ENCODE measurements at regions not wholly inside any gene's neighbourhood (a gene's known extent, or its start where the extent isn't known, plus 50 kb on each side); places are given as distances from the start of the nearest gene placed in this dataset.

- DNase-seq = no peak
Observed at GRCh38 chr12:42701084-42701483, 111.5 kb upstream of the PRICKLE1 start.

DNA sequence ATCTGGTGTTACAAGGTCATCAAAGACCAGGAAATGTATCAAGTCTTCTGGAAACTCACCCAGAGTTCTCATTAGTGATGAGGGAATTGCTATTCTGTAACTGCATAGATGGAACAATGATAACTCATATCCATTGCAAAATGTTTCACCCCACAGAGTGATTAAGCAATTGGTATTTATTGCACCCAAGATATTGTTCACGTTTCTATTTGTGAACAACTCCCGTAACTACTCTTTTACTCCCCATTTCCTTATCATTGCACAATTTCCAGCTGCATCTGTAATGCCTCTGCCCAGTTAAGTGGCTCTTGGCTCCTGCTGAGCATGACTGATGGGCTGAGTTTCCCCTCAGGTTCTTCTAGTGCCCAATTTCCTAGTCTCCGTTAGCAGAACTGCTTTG, 108.7 kb upstream of the PRICKLE1 start:
- DNase-seq = no peak

- no peak for DNase-seq
Observed at GRCh38 chr12:42696406-42697149, 107.0 kb upstream of the PRICKLE1 start.

DNA sequence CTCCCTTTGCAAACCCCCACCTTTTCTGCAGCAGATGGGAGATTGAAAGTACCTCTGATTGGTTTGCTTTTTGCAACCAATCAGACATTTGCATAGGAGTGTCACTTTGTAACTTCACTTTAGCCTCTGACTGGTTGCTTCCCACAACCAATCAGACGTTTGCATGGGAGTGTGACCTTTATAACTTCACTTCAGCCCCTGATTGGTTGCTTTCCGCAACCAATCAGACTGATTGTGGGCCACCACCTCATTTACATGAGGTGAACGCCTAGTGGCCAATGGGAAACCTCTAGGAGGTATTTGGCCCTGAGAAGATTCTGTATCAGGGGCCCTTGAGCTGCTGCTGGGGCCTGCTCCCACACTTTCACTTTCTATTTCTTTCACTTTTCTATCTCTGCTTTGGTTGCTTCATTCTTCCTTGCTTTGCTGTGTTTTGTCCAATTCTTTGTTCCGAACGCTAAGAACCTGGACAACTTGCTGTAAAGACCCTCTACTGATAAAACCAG, 106.0 kb upstream of the PRICKLE1 start:
- DNase-seq = no peak

- DNase-seq = no peak
Observed at GRCh38 chr12:42692749-42693148, 103.2 kb upstream of the PRICKLE1 start.

DNA sequence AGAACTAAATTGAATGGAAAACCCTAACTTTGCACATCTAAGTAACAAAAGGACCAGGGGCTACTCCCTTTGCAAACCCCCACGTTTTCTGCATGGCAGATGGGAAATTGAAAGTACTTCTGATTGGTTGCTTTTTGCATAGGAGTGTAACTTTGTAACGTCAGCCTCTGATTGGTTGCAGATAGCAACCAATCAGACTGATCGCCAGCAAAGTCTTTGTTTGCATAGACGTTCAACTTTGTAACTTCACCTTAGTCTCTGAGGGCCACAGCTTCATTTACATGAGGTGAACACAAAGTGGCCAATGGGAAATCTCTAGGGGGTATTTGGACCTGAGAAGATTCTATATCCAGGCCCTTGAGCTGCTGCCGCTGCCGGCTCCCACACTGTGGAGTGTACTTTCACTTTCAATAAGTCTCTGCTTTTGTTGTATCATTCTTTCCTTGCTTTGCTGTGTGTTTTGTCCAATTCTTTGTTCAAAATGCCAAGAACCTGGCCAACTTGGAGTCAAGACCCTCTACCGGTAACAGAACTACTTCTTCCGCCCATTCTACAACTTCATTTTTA, 102.5 kb upstream of the PRICKLE1 start:
- DNase-seq = no peak

GRCh38 chr12:42690264-42690663, 100.7 kb upstream of the PRICKLE1 start:
- no peak for DNase-seq

DNA sequence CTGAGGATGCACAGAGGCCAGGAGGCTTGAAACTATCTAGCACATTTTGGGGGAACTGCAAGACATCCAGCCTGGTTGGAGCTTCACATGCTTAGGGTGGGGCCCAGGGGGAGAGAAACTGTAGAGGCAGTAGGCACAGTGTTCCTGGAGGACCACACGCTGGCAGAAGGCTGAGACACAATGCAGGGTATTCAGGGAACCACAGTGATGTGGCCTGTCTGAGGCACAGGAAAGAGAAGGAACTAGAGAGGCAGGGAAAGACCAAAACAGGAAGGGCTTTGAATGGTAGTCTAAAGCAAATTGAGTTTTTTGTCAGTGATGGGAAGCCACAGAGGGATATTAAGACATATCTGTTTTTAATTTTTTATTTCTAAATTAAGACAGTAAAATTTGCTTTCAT, 100.2 kb upstream of the PRICKLE1 start:
- no peak for DNase-seq

DNA sequence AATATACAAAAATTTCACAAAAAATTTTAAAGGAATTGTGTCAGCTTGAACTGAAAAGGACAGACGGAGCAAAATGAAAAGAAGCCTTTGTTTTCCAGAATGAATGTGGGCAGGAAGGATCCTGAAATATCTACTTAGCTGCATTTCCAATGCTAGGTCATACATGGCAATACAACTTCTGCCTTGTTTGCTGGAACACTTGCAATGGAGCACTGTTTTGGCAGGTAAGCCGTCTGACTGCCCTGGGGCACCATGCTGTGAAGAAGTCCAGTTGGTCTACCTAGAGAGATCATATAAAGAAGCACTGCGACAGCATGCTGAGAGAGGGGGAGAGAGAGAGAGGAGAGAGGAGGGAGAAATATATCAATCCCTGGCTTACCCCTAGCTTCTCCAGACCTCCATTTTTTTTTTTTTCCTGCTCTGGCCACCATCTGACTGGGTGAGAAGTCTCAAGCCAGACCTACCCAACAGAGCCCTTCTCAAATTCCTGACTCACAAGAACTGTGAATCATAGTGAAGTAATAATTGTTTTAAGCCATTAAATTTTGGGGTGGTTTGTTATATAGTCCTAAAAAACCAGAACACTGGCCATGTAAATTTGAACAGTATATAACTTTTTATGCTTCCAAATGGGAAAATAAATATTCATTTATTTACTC, 97.1 kb upstream of the PRICKLE1 start:
- DNase-seq = no peak

- DNase-seq = no peak
Observed at GRCh38 chr12:42684802-42685071, 95.2 kb upstream of the PRICKLE1 start.

DNA sequence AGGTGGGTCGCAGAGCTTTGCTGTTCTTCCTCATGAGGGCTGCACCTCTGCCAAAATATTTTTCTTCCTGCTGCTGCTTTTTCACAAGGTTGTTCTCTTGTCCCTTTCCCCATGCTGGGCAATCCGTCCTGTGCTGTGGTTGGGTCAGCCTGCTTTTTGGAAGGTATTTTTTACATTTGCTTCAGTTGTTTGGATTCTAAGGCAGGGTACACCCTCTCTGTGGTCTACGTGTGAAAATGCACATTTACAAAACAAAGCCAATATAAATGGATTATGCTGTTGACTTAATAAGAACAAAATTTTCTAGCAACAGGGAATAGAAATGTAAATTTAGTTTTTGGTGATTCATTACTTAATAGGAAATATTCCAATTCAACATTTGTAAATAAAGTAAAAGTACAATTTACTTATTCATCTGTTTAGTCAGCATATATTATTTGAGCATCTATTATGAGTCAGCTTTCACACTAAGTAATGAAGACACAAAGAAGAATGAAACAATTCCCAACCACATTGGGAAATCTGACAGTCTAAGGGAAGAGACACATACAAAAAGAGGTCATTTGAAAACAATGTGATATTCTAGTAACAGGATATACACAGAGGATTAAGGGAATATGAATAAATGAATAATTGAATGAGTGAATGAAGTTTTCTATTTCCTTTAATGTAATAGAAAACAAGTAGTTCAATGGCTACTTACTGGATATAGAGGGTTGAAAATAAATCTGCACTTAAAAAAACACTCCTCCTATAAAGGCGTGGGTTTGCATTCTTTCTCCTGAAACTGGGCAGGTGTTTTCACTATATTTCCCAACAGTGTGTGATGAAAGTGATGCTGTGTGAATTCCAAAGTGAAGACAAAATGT, 94.6 kb upstream of the PRICKLE1 start:
- DNase-seq = no peak

- DNase-seq = no peak
Observed at GRCh38 chr12:42683266-42683665, 93.7 kb upstream of the PRICKLE1 start.

DNA sequence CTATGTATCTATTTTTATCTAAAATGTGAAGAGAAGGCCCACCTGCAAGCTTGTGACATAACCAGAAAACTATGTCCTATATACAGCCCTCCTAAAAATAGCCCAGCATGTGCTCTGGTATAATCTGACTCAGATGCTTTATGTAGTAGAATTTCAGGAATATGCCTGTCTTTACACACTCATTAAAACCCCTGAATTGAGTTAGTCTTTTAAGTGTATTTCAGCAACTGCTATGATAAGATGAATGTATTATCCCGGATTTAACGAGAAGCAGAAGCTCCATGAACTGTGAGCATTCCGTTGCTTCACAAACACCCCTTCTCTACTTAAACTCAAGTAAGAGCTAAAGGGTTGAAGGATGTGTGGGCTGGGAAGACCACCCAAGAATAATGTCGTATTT, 89.9 kb upstream of the PRICKLE1 start:
- DNase-seq = no peak

DNA sequence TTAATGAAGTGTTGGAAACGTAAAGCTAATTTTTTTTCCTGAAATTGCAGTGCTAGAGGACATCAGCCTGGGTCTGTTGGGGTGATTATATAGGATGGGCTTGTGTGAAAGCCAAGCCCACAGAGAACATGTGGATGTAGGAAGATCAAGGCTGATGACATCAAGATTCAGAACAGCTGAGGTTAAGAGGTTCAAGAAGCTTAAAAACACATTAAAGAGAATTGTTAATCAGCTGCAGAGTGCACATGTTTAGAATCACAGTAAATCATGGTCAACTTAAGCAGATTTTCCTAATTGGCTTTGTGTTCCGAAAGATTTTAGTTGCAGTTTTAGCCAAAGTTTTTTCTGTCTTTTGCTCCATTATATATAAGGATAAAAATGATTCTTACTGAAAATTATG, 87.9 kb upstream of the PRICKLE1 start:
- DNase-seq = no peak

DNA sequence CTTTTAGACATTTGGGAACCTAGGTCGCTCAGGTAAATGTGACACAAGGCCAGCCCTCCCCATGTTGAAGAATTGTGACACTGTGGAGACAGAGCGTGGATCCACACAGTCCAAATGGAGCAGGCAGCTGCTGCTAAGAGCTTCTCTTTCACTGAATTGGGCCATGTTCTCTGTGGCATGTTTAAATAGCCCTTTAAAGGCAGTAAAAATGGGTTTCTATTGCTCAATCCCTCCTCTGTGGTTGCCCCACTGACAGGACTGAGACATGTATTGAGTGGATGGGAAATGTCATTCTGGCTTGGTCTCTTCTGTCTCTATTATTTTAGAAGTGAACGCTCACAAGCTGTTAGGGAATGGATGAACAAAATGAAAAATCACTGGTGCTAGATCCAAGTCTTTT, 84.0 kb upstream of the PRICKLE1 start:
- DNase-seq = no peak

DNA sequence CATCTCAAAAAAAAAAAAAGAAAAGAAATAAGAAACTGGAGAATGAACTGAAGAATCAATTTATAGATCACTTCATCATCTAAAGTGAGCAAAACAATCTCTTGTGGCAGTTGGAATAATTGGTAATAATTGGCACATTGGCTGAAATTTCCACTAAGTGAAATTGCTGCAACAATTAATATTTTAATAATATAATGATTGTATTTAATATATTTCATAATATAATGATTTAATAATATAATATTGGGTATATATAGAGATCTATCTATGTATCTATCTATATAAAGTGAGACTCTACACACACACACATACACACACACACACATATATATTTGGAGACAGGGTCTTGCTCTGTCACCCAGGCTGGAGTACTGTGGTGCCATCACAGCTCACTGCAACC, 81.2 kb upstream of the PRICKLE1 start:
- no peak for DNase-seq

DNA sequence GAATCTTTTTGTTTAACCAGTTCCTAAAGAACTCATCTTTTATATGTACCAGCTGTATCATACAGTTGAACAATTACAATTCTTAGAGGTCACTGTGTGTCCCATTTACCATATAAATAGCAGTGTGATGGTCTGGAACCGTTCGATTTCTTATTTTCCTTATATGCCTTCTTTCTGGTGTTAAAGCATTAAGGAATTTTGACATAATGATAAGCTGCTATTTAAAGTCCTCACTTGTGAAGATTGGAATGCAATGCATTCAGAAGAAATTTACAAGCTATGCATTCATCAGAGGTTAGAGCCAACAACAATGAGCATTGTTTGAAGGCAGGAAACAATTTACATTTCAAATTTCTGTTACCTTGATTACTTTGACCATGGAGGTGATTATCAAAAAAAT, 80.0 kb upstream of the PRICKLE1 start:
- no peak for DNase-seq

GRCh38 chr12:42666671-42667243, 77.2 kb upstream of the PRICKLE1 start:
- no peak for DNase-seq

DNA sequence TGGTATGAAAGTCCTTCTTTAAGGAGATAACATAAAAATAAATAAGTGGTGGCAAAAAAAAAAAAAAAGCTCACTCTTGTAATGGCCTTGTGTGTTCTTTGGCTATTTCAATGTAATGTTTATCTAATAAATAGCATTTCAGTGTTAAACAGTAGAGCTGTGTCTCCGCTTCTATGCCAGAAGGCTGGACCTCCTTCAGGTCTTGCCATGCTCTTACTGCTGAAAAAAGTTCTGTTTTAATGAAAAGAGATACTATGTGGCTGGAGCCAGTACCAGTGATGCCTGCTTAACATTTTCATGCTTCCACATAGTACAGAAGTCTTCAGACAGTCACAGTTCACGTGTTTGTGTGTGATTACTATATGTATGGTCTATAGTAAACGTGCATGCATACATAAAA, 74.1 kb upstream of the PRICKLE1 start:
- no peak for DNase-seq

DNA sequence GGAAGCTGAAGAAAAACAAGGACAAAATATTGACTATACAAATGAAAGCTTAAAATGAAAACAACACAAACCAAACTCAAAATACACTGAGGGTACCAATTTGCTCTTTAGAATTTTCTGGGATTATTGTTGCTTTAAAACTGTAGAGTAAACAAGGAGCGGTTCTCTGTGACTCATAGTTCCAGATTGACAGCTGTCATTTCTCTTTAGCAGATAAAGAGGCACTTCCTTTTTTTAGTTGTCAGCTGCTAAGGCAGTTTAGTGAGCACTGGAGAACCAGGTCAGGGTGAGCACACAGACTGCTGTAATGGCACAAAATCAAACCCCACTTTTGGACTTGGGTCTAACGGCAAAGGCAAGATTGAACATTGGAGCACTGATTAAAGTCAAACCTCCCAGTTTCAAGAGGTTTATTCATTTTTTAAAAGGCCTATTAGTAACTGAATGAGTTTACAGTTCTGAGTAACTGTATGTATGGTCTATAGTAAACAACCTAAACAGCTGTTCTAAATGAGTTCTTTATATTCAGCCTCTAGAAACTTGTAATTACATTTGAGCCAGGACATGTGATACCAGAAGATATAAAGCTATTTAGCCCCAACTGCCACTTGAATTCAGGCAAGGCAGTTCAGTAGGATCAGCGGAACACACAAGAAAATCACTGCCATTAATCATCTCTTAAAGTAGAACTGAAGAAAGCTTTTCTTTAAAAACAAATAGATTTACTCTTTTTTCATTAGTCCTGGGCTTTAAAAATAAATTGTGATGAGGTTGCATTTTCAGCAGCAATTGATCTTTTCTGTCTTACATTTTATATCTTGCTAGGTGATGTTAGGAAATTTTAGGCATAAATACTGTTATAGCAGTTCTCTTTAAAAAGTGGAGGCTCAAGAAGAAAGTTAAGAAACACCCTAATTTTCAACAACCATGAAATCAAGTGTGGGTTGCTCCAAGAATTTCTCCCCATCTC, 71.7 kb upstream of the PRICKLE1 start:
- DNase-seq = no peak

DNA sequence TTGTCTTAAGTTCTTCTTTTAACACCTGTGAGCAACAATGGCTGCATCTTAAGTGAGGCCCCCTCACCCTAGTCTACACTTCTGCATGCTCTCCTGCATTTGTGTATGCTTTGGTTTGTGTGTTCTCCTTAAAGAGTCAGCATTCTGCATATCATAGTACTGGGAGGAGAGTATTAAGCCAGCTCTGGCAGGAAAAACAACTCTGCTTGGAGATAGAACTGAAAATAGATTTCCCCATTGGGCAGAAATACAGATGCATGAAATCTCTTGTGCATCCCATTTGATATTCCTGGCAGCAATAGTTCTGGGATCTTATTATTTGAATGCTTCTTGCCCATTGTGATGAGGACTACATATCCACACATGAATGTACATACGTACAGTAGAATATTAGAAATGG, 70.6 kb upstream of the PRICKLE1 start:
- no peak for DNase-seq

- DNase-seq = no peak
Observed at GRCh38 chr12:42652048-42652447, 62.5 kb upstream of the PRICKLE1 start.

All from retina (tissue), 1 donor.